Mesendoderm (in vitro differentiated cells): ENCODE measurements at regions not wholly inside any gene's neighbourhood (a gene's known extent, or its start where the extent isn't known, plus 50 kb on each side); places are given as distances from the start of the nearest gene placed in this dataset.

Source experiments
- DNase-seq: peaks from one replicate; pipeline ENCODE4 v3.0.0; 2013
- H2AK5ac ChIP-seq: 2 replicates; pipeline ENCODE4 v1.6.1; 2013; ENCODE audit warnings: low read length, inconsistent platforms
- H2BK120ac ChIP-seq: 2 replicates; pipeline ENCODE4 v1.6.1; 2013; ENCODE audit warnings: low read depth, mild to moderate bottlenecking, low read length, moderate library complexity, mixed read lengths
- H2BK15ac ChIP-seq: replicated peaks from 2 replicates; pipeline ENCODE4 v1.6.1; 2013; ENCODE audit warnings: low read depth, mild to moderate bottlenecking, moderate library complexity
- H2BK5ac ChIP-seq: 2 replicates; pipeline ENCODE4 v1.6.1; 2013; ENCODE audit warnings: low read length, inconsistent platforms
- H3K18ac ChIP-seq: 2 replicates; pipeline ENCODE4 v1.6.1; 2013; ENCODE audit warnings: mild to moderate bottlenecking, low read length, mixed read lengths
- H3K23ac ChIP-seq: one replicate; pipeline ENCODE4 v1.6.1; 2013; ENCODE audit warnings: low read length
- H3K27ac ChIP-seq: 2 replicates; pipeline ENCODE4 v1.5.1; 2013; ENCODE audit warnings: low read depth, mild to moderate bottlenecking, inconsistent platforms, low read length, moderate library complexity
- H3K27me3 ChIP-seq: 2 replicates; pipeline ENCODE4 v1.6.1; 2013; ENCODE audit warnings: low read length, control low read depth, mild to moderate bottlenecking, inconsistent platforms; ENCODE audit not compliant: insufficient read depth, poor library complexity
- H3K36me3 ChIP-seq: 2 replicates; pipeline ENCODE4 v1.6.1; 2013; ENCODE audit warnings: low read length, inconsistent platforms; ENCODE audit not compliant: control insufficient read depth, insufficient read depth
- H3K4ac ChIP-seq: one replicate; pipeline ENCODE4 v1.6.1; 2013; ENCODE audit warnings: low read depth, mild to moderate bottlenecking, low read length, moderate library complexity
- H3K4me1 ChIP-seq: 2 replicates; pipeline ENCODE4 v1.6.1; 2013; ENCODE audit warnings: low read depth, low read length, inconsistent platforms; ENCODE audit not compliant: control insufficient read depth
- H3K4me2 ChIP-seq: 2 replicates; pipeline ENCODE4 v1.6.1; 2013; ENCODE audit warnings: low read length
- H3K4me3 ChIP-seq: 2 replicates; pipeline ENCODE4 v1.5.1; 2013; ENCODE audit warnings: mild to moderate bottlenecking, low read length
- H3K56ac ChIP-seq: one replicate; pipeline ENCODE4 v1.6.1; 2013; ENCODE audit warnings: low read length
- H3K79me1 ChIP-seq: 2 replicates; pipeline ENCODE4 v1.6.1; 2013; ENCODE audit warnings: low read length, inconsistent platforms
- H3K79me2 ChIP-seq: 2 replicates; pipeline ENCODE4 v1.6.1; 2013; ENCODE audit warnings: mild to moderate bottlenecking, low read length; ENCODE audit not compliant: control insufficient read depth, insufficient read depth
- H3K9ac ChIP-seq: 2 replicates; pipeline ENCODE4 v1.6.1; 2013; ENCODE audit warnings: low read length, inconsistent platforms
- H4K5ac ChIP-seq: one replicate; pipeline ENCODE4 v1.6.1; 2013; ENCODE audit warnings: low read length
- H4K8ac ChIP-seq: one replicate; pipeline ENCODE4 v1.6.1; 2013; ENCODE audit warnings: low read depth, mild to moderate bottlenecking, control low read depth, low read length, moderate library complexity
- WGBS: extraction: QIAGEN DNeasy Blood & Tissue Kit; methylation state at CpG from one replicate; pipeline ENCODE4 v1.1.7; 2013; ENCODE audit warnings: low lambda C conversion rate, missing lambda C conversion rate; ENCODE audit not compliant: insufficient coverage; ENCODE audit errors: extremely low coverage; 5-methylcytosine and 5-hydroxymethylcytosine counted together

DNA sequence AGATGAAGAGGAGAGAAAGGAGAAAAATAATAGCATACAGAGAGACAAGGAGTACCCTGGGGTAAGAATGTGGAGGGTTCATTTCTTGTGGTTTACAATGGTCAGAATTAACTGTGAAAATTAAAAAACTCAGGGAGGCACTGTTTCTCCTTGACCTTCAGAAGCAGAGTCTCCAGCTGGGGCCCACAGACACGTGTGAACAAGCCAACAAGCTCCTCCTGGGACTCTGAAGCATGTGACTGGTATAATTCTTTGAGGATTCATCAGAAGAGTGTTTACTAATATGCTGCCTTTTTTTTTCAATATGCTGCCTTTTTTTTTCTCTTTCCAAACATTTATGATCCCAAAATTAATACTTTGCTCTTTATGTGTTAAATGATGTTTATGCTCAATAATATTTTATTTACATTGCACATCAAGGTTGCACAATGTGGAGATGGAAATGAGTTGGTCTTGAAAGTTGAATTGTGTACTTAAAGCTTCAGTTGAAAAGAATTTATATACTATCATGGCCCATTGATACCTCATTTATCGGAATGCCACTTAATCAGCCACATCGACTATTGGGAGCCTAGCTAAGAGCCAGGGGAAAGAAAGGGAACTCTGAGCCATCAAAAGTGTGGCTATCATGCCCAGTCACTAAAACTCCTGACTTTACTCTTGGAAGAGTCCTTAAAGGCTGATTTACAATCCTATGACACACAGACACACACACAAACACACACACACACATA, 134.7 kb upstream of the RHOBTB1 start:
- WGBS, result no CpG with 5 or more reads among the region's 3 CpGs

DNA sequence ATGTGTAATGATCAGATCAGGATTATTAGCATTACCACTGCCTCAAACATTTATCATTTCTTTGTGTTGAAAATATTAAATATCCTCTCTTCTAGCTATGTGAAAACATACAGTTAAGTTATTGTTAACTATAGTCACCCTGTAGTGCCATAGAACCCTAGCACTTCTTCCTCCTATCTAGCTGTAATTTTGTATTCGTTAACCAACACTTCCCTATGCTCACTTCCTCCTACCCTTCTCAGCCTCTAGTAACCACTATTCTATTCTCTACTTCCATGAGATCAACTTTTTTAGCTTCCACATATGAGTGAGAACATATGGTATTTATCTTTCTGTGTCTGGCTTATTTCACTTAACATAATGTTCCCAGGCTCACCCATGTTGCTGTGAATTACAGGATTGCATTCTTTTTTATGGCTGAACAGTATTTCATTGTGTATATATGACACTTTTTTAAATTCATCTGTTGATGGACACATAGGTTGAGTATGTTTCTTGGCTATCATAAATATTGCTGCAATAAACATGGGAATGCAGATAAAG, 132.7 kb upstream of the RHOBTB1 start:
- Histone ChIP-seq H3K36me3 (no peaks in the 10 kb centered on the region), H3K4ac (no peak overlapping the region), H3K9ac (no peak overlapping the region), H3K79me2 (no peaks in the 10 kb centered on the region), H3K27me3 (no peaks in the 10 kb centered on the region), H3K18ac (no peak overlapping the region), H3K56ac (no peak overlapping the region), H2BK15ac (no peak overlapping the region), H2BK5ac (no peak overlapping the region), H3K79me1 (no peaks in the 10 kb centered on the region), H3K4me1 (no peaks in the 10 kb centered on the region), H4K5ac (no peak overlapping the region), H3K23ac (no peak overlapping the region), H4K8ac (no peak overlapping the region), H2BK120ac (no peak overlapping the region), H3K27ac (no peak overlapping the region), H3K4me2 (no peak overlapping the region), H2AK5ac (no peak overlapping the region), H3K4me3 (no peak overlapping the region)
- no peak for DNase-seq
- WGBS, result no CpG with 5 or more reads among the region's 1 CpG

More for the DNA sequence above, 134.7 kb upstream of the RHOBTB1 start:
- Histone ChIP-seq H3K36me3 (no peaks in the 10 kb centered on the region), H4K5ac (no peak overlapping the region), H3K79me2 (no peaks in the 10 kb centered on the region), H3K18ac (no peak overlapping the region), H3K79me1 (no peaks in the 10 kb centered on the region), H3K23ac (no peak overlapping the region), H2BK5ac (no peak overlapping the region), H3K4me1 (no peaks in the 10 kb centered on the region), H4K8ac (no peak overlapping the region), H3K9ac (no peak overlapping the region), H3K56ac (no peak overlapping the region), H2BK15ac (no peak overlapping the region), H3K27ac (no peak overlapping the region), H3K27me3 (no peaks in the 10 kb centered on the region), H3K4me2 (no peak overlapping the region), H3K4ac (no peak overlapping the region), H2AK5ac (no peak overlapping the region), H2BK120ac (no peak overlapping the region), H3K4me3 (no peak overlapping the region)
- DNase-seq, result no peak

- no peak overlapping the region for H4K5ac ChIP-seq
- no peaks in the 10 kb centered on the region for H3K79me1 ChIP-seq
- no peak overlapping the region for H2BK5ac ChIP-seq
- no peaks in the 10 kb centered on the region for H3K4me1 ChIP-seq
- no peak for DNase-seq
- H3K4me3 ChIP-seq, result no peak overlapping the region
- H3K36me3 ChIP-seq, result no peaks in the 10 kb centered on the region
- no CpG with 5 or more reads among the region's 2 CpGs for WGBS
- no peaks in the 10 kb centered on the region for H3K27me3 ChIP-seq
- no peak overlapping the region for H3K4ac ChIP-seq
- H3K56ac ChIP-seq, result no peak overlapping the region
- no peak overlapping the region for H2BK15ac ChIP-seq
- no peaks in the 10 kb centered on the region for H3K79me2 ChIP-seq
- H3K27ac ChIP-seq, result no peak overlapping the region
- H2AK5ac ChIP-seq, result no peak overlapping the region
- H3K4me2 ChIP-seq, result no peak overlapping the region
- H3K9ac ChIP-seq, result no peak overlapping the region
- no peak overlapping the region for H3K23ac ChIP-seq
- H3K18ac ChIP-seq, result no peak overlapping the region
- no peak overlapping the region for H2BK120ac ChIP-seq
- H4K8ac ChIP-seq, result no peak overlapping the region
Observed at GRCh38 chr10:61073391-61073790, 129.4 kb upstream of the RHOBTB1 start.

DNA sequence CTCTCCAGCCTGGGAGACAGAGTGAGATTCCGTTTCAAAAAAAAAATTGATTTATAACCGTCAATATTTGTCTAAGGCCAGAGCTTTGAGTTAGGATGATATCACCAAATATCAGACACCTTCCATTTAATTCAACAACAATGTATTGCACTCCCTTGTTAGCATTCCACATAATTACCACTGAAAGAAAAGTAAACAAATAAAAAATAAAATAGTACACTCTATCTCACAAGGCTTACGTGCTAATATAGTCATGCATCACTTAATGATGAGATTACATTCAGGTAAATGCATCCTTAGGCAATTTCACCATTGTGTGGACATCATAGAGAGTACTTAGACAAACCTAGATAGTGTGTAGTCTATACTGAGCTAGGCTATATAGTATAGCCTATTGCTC, 127.6 kb upstream of the RHOBTB1 start:
- Histone ChIP-seq H4K8ac (no peak overlapping the region), H4K5ac (no peak overlapping the region), H2BK5ac (no peak overlapping the region), H2BK15ac (no peak overlapping the region), H3K27me3 (no peaks in the 10 kb centered on the region), H3K27ac (no peak overlapping the region), H2AK5ac (no peak overlapping the region), H3K56ac (no peak overlapping the region), H3K9ac (no peak overlapping the region), H3K4ac (no peak overlapping the region), H3K4me1 (no peaks in the 10 kb centered on the region), H3K23ac (no peak overlapping the region), H3K79me2 (no peaks in the 10 kb centered on the region), H3K36me3 (no peaks in the 10 kb centered on the region), H3K18ac (no peak overlapping the region), H3K4me2 (no peak overlapping the region), H2BK120ac (no peak overlapping the region), H3K4me3 (no peak overlapping the region), H3K79me1 (no peaks in the 10 kb centered on the region)
- no peak for DNase-seq
- WGBS, result no CpG with 5 or more reads among the region's 3 CpGs

GRCh38 chr10:61068471-61068870, 124.5 kb upstream of the RHOBTB1 start:
- Histone ChIP-seq H2BK5ac (no peak overlapping the region), H2BK15ac (no peak overlapping the region), H4K8ac (no peak overlapping the region), H3K27me3 (no peaks in the 10 kb centered on the region), H3K4me1 (no peaks in the 10 kb centered on the region), H3K23ac (no peak overlapping the region), H2AK5ac (no peak overlapping the region), H4K5ac (no peak overlapping the region), H3K18ac (no peak overlapping the region), H3K4me3 (no peak overlapping the region), H2BK120ac (no peak overlapping the region), H3K27ac (no peak overlapping the region), H3K79me2 (no peaks in the 10 kb centered on the region), H3K9ac (no peak overlapping the region), H3K4ac (no peak overlapping the region), H3K4me2 (no peak overlapping the region), H3K36me3 (no peaks in the 10 kb centered on the region), H3K56ac (no peak overlapping the region), H3K79me1 (no peaks in the 10 kb centered on the region)
- no peak for DNase-seq
- WGBS, result no CpG with 5 or more reads among the region's 1 CpG
